CD4-positive, alpha-beta T cell treated with Interleukin-4 for 1 hour (primary cell): ENCODE measurements at regions not wholly inside any gene's neighbourhood (a gene's known extent, or its start where the extent isn't known, plus 50 kb on each side); places are given as distances from the start of the nearest gene placed in this dataset.
"Not testable (repeated sequence)": the region's sequence is repeated elsewhere in the genome, so short reads cannot be mapped to it uniquely, and the experiment has no call there.

Experiments used
- DNase-seq, 2 donors: peaks; one replicate each; pipeline ENCODE4 v3.0.0-alpha.2; 2020 to 2022

DNA sequence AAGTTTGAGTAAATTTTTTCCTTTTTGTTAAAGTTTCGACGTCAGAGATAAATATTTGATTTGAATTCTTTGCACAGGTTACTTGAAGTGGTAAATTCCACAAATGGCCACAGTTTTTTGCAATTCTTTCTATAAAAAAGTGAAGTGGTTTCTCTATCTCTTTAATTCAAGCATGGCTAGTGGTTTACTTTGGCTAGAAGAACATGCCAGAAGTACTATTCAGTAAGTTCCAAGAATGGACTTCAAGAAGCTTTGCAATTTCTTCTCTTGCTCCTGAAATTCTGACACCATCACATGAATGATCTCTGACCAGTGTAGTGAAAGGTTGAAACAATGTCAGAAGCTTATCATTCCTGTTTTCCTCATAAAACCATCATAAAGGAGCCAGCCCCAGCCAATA is 55.7 kb upstream of the RNPC3 start:
- no peak for DNase-seq

DNA sequence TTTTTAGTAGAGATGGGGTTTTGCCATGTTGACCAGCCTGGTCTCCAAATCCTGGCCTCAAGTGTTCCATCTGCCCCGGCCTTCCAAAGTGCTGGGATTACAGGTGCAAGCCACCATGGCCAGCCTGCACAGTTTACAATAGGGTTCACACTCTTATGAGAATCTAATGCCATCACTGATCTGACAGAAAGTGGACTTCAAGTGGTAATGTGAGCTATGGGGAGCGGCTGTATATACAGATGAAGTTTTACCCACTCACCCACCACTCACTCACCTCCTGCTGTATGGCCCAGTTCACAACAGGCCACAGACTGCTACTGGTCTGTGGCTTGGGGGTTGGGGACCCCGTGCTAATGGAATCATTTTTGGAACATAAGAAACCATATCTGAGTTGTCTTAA is 58.4 kb upstream of the RNPC3 start:
- DNase-seq = no peak

DNA sequence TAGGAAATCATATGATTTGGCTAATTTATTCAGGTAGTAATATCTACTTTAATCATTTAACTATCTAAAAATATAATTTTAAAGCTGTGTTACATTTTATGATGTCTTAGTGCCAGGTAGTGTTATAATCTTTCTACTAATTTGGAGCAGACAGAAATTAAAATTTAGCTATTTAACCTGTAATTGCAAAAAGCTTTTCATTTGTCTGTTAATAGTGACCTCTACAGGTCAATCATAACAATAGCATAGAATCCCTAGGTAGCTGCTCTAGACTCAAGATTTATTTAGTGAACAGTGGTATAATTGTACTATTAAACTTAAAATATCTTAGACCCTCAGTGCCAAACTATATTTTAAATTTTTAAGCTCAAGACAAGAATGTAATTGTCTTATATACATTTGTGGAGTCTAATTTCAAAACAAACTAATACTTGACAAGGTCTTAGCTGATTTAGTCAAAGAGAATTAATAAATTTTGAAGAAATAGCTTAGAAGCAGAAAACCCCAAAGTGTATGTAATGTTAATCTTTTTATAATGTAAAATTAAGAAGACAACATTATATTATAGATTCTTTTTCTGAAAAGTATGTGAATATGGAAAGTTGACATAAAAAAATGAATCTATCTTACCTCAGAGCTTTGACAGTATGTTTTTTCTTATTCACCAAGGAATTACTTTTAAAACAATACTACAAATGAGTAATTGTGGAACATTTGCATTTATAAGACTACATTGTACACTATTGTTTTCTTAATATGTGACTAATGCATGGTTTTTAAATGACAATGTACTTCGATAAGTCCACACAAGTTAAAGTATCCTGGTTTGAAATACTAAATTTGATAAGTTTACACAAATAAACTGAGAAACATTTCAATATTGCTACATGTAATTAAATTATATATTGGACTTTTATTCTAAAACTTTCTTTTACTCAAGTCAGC is 64.1 kb upstream of the RNPC3 start:
- DNase-seq = peak in 1 of 2 donors; percentile 4

- no peak for DNase-seq
These were observed 65.0 kb upstream of the RNPC3 start for GRCh38 chr1:103460511-103460910.

DNA sequence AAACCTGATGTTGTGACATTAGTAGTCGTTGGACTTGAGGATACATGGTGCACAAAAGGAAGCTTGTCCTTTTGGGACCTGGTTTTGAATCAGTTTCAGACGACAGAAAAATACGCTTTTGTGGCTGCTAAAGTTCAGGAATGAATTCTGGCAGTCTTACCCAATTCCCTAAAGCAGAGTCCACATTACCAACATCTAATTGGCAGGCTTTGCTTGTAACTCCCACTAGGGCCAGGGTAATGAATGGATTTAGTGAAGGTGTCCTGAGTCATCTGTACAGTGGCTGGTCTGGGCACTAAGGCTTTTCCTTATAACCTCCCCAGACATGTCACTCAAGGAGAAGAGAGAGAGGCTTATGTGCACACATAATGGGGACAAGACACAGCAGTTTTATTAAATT is 66.2 kb upstream of the RNPC3 start:
- DNase-seq = no peak

GRCh38 chr1:103457886-103458455 is 67.5 kb upstream of the RNPC3 start:
- no peak for DNase-seq

GRCh38 chr1:103448560-103448959 is 76.9 kb upstream of the RNPC3 start:
- no peak for DNase-seq

DNA sequence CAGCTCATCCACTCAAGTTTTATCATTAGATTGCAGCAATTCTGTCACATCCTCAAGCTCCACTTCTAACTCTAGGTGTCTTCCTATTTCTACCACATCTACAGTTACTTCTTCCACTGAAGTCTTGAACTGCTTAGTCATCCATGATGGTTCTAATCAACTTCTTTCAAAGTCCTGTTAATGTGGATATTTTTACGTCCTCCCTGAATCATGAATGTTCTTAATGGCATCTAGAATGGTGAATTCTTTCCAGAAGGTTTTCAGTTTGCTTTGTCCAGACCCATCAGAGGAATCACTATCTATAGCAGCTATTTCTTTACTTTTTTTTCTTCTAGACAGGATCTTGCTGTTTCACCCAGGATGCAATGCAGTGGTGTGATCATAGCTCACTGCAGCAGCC is 78.0 kb upstream of the RNPC3 start:
- no peak for DNase-seq

DNA sequence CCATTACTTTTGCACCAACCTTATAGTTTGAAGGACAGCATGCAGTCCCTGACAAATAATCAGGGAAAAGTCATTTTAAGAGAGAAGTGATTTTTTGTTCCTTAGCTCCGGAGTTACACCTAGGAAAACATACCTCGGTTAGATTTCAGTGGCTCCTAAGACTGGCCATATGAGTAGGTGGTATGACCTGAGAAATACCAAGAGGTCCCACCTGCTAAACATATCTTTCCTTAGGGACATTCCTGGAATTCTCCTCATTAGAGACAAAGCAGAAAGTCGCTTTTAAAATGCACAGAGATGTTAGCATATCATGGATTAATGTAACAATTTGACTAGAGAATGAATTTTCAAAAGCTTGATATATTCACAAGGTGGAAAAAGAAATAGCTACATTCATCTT is 84.2 kb upstream of the RNPC3 start:
- DNase-seq = no peak

DNA sequence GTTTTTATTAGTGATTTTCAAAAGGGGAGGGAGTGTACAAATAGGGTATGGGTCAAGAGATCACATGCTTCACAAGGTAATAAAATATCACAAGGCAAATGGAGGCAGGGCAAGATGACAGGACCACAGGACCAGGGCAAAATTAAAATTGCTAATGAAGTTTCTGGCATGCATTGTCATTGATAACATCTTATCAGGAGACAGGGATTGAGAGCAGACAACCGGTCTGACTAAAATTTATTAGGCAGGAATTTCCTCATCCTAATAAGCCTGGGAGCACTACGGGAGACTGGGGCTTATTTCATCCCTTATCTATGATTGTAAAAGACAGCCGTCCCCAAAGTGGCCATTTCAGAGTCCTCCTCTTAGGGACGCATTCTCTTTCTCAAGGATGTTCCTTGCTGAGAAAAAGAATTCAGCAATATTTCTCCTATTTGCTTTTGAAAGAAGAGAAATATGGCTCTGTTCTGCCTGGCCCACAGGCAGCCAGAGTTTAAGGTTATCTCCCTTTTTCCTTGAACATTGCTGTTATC is 88.9 kb upstream of the RNPC3 start:
- DNase-seq = not testable (repeated sequence)

GRCh38 chr1:103435443-103435842 is 90.1 kb upstream of the RNPC3 start:
- no peak for DNase-seq

- DNase-seq = no peak
These were observed 100.8 kb upstream of the RNPC3 start for GRCh38 chr1:103424650-103425049.

DNA sequence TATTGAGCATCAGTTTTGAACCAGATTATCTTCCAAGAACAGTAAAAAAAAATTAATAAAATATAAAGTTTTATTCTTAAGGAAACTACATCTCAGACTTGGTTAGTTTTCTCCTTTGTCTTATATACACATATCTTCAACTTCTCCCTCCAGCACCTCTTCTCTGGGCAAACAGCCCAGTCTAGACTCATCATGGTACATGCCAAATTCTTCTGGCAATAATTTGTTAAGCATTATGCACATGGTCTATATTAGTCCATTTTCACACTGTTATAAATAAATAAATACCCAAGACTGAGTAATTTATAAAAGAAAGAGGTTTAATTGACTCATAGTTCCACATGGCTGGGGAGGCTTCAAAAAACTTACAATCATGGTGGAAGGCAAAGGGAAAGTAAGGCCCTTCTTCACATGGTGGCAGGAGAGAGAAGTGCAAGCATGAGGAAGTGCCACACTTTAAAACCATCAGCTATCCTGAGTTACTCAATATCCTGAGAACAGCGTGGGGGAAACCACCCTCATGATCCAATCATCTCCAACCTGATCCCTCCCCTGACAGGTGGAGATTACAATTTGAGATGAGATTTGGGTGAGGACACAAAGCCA is 108.7 kb upstream of the RNPC3 start:
- DNase-seq = no peak

DNA sequence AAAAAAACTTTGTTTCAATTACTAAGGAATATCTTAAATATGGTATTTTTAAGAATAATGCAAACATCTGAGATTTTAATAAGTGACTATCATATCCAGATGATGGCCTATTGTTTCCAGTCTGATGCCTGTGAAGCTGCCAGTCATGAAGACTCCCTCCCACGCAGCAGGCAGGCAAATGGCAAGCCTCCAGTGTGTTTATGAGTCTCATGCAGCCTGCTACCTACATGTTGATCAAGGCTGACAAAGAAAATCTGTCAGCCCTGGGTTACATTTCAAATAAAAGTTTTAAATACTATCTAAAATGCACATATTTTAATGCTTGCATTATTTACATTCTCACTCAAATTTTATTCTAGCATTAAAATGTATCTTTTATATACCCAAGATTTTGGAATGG is 137.6 kb upstream of the RNPC3 start:
- DNase-seq = no peak

- no peak for DNase-seq
These were observed 151.5 kb upstream of the RNPC3 start for GRCh38 chr1:103373991-103374390.

DNA sequence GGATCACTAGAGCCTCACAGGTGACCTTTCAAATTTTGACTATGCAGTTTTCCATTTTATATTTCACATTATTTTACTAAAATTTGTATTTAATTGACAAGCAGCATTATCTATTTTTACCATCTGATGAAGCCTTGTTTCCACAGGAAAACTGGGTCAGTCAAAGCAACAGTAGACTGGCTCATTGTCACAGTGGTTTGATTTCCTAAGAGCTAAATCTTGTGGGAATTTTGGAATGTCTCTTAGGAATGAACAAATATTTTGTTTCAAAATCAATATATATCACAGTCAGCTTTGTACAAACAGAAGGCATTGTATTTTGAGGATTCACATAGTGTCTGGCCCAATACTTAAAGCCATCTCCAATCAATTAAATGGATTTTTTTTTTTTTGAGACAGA is 152.6 kb upstream of the RNPC3 start:
- DNase-seq = no peak

- no peak for DNase-seq
These were observed 154.3 kb upstream of the RNPC3 start for GRCh38 chr1:103371234-103371633.

- DNase-seq = no peak
These were observed 158.3 kb upstream of the RNPC3 start for GRCh38 chr1:103367186-103367585.

GRCh38 chr1:103365860-103366569 is 159.5 kb upstream of the RNPC3 start:
- no peak for DNase-seq

GRCh38 chr1:103363008-103363365 is 162.5 kb upstream of the RNPC3 start:
- DNase-seq = no peak

- DNase-seq = no peak
These were observed 163.0 kb upstream of the RNPC3 start for GRCh38 chr1:103362348-103363007.

- DNase-seq = no peak
These were observed 172.1 kb upstream of the RNPC3 start for GRCh38 chr1:103353391-103353790.

DNA sequence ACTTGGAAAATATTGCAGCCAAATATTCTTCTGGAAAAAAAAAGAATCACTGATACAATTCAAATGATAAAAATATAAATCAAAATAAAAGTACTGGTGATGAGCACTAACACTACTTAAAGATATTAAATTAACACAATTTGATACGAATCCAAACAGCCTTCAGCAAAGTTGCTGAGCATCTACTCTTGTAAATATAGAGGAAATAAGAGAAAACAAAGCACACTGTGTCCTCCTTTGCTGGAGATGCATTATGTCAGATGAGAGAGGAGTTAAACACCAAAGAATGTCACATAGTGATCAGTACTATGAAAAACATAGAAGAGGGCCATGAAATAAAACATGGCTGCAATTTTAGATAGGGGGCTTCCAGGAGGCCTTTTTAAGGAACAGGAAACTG is 177.4 kb upstream of the RNPC3 start:
- DNase-seq = no peak
